Neural cell (in vitro differentiated cells): ENCODE measurements at regions not wholly inside any gene's neighbourhood (a gene's known extent, or its start where the extent isn't known, plus 50 kb on each side); places are given as distances from the start of the nearest gene placed in this dataset.

Experiments used
- H2AFZ ChIP-seq: fragments of 200-600, 300-800 bp; sonication (generic), shearing (Covaris generic); 2 replicates; pipeline ENCODE4 v1.6.0; 2014; ENCODE audit warnings: low read depth, mild to moderate bottlenecking, antibody characterized with exemption, low read length, moderate library complexity
- H3F3A ChIP-seq: fragments of 200-600 bp; shearing (Covaris generic); 2 replicates; pipeline ENCODE4 v1.6.1; 2016; ENCODE audit warnings: mild to moderate bottlenecking, moderate library complexity, mixed read lengths, antibody characterized with exemption, low read length; ENCODE audit not compliant: insufficient read depth, poor library complexity, severe bottlenecking
- H3K27ac ChIP-seq: fragments of 200-600, 300-800 bp; sonication (generic), shearing (Covaris generic); 2 replicates; pipeline ENCODE4 v1.5.1; 2014; ENCODE audit warnings: mild to moderate bottlenecking, low read length, moderate library complexity
- H3K27me3 ChIP-seq: fragments of 300-800, 200-600 bp; sonication (generic), shearing (Covaris generic); 2 replicates; pipeline ENCODE4 v1.6.0; 2014; ENCODE audit warnings: mild to moderate bottlenecking, low read depth, low read length, moderate library complexity; ENCODE audit not compliant: insufficient read depth
- H3K36me3 ChIP-seq: fragments of 300-800, 200-600 bp; sonication (generic), shearing (Covaris generic); 2 replicates; pipeline ENCODE4 v1.5.1; 2014; ENCODE audit warnings: mild to moderate bottlenecking, antibody characterized with exemption, low read length, moderate library complexity; ENCODE audit not compliant: insufficient read depth
- H3K4me2 ChIP-seq: fragments of 300-800, 200-600 bp; sonication (generic), shearing (Covaris generic); 2 replicates; pipeline ENCODE4 v1.6.0; 2014; ENCODE audit warnings: mild to moderate bottlenecking, low read length
- H3K4me3 ChIP-seq: fragments of 300-800, 200-600 bp; sonication (generic), shearing (Covaris generic); 2 replicates; pipeline ENCODE4 v1.5.1; 2014; ENCODE audit warnings: mild to moderate bottlenecking, low read length, moderate library complexity
- H3K79me2 ChIP-seq: fragments of 200-600 bp; shearing (Covaris generic); replicated peaks from 2 replicates; pipeline ENCODE4 v1.6.0; 2014; ENCODE audit warnings: mild to moderate bottlenecking, low read length, moderate library complexity; ENCODE audit not compliant: insufficient read depth
- H3K9ac ChIP-seq: fragments of 300-800, 200-600 bp; sonication (generic), shearing (Covaris generic); 2 replicates; pipeline ENCODE4 v1.6.1; 2016; ENCODE audit warnings: mild to moderate bottlenecking, low read length, mixed read lengths
- H3K9me2 ChIP-seq: fragments of 200-600 bp; shearing (Covaris generic); 2 replicates; pipeline ENCODE4 v1.6.1; 2016; ENCODE audit warnings: mild to moderate bottlenecking, low read length, mixed read lengths; ENCODE audit not compliant: insufficient read depth
- H3K9me3 ChIP-seq: fragments of 200-600, 300-800 bp; sonication (generic), shearing (Covaris generic); 2 replicates; pipeline ENCODE4 v1.6.1; 2016; ENCODE audit warnings: mild to moderate bottlenecking, mixed run types, low read length, moderate library complexity, mixed read lengths
- H4K20me1 ChIP-seq: fragments of 200-600 bp; shearing (Covaris generic); 2 replicates; pipeline ENCODE4 v1.6.1; 2016; ENCODE audit warnings: mild to moderate bottlenecking, mixed run types; ENCODE audit not compliant: insufficient read depth
- CTCF ChIP-seq: fragments of 450-650 bp; IDR thresholded peaks from 2 replicates; pipeline ENCODE4 v1.5.1; 2014; ENCODE audit warnings: antibody characterized with exemption, mild to moderate bottlenecking, moderate library complexity; ENCODE audit not compliant: poor library complexity, severe bottlenecking
- EP300 ChIP-seq: fragments of 450-650 bp; conservative IDR thresholded peaks from 2 replicates; pipeline ENCODE4 v1.6.1; 2014; ENCODE audit warnings: antibody characterized with exemption, mild to moderate bottlenecking, moderate library complexity; ENCODE audit not compliant: poor library complexity, severe bottlenecking
- EZH2 ChIP-seq: fragments of 200-600, 300-800 bp; shearing (Covaris generic), sonication (generic); IDR thresholded peaks from 2 replicates; pipeline ENCODE4 v1.6.1; 2014; ENCODE audit warnings: antibody characterized with exemption, low read length, borderline replicate concordance, mild to moderate bottlenecking; ENCODE audit not compliant: insufficient read depth, poor library complexity, severe bottlenecking
- MXI1 ChIP-seq: fragments of 450-650 bp; conservative IDR thresholded peaks from 2 replicates; pipeline ENCODE4 v1.6.1; 2014; ENCODE audit warnings: antibody characterized with exemption, mild to moderate bottlenecking; ENCODE audit not compliant: poor library complexity, severe bottlenecking
- POLR2AphosphoS5 ChIP-seq: IDR thresholded peaks from 2 replicates; pipeline ENCODE4 v1.6.1; 2012
- RAD21 ChIP-seq: fragments of 450-650 bp; conservative IDR thresholded peaks from 2 replicates; pipeline ENCODE4 v1.6.1; 2014; ENCODE audit warnings: antibody characterized with exemption, mild to moderate bottlenecking, moderate library complexity
- REST ChIP-seq: IDR thresholded peaks from 2 replicates; pipeline ENCODE4 v1.6.1; 2012; ENCODE audit warnings: borderline replicate concordance
- SMC3 ChIP-seq: fragments of 450-650 bp; conservative IDR thresholded peaks from 2 replicates; pipeline ENCODE4 v1.6.1; 2014; ENCODE audit warnings: antibody characterized with exemption, mild to moderate bottlenecking, moderate library complexity; ENCODE audit not compliant: poor library complexity
- TAF1 ChIP-seq: IDR thresholded peaks from 2 replicates; pipeline ENCODE4 v1.6.1; 2012; ENCODE audit warnings: low read depth

- no peaks in the 10 kb centered on the region for H3K9me3 ChIP-seq
- TF ChIP-seq CTCF, result no peak
- no peak for TF ChIP-seq POLR2AphosphoS5
- TF ChIP-seq MXI1, result no peak
- no peak for TF ChIP-seq EZH2
- no peak for TF ChIP-seq TAF1
- no peak for TF ChIP-seq EP300
- TF ChIP-seq SMC3, result no peak
- TF ChIP-seq REST, result no peak
- TF ChIP-seq RAD21, result no peak
- H3K79me2 ChIP-seq, result no peaks in the 10 kb centered on the region
- H3K9ac ChIP-seq, result no peak overlapping the region
- no peaks in the 10 kb centered on the region for H3K9me2 ChIP-seq
- no peaks in the 10 kb centered on the region for H3K27me3 ChIP-seq
- H4K20me1 ChIP-seq, result no peaks in the 10 kb centered on the region
- H3K36me3 ChIP-seq, result no peaks in the 10 kb centered on the region
- H2AFZ ChIP-seq, result no peak overlapping the region
- H3K4me2 ChIP-seq, result no peak overlapping the region
- H3K4me3 ChIP-seq, result no peak overlapping the region
- H3K27ac ChIP-seq, result no peak overlapping the region
- no peaks in the 10 kb centered on the region for H3F3A ChIP-seq
Measured at GRCh38 chr1:34389974-34390373, 213.3 kb downstream of the C1orf94 start.

GRCh38 chr1:34396042-34396441 lies 219.3 kb downstream of the C1orf94 start:
- Histone ChIP-seq H3K27me3 (no peaks in the 10 kb centered on the region), H4K20me1 (no peaks in the 10 kb centered on the region), H3K36me3 (no peaks in the 10 kb centered on the region), H3K9ac (no peak overlapping the region), H3F3A (no peaks in the 10 kb centered on the region), H3K9me2 (no peaks in the 10 kb centered on the region), H3K4me3 (no peak overlapping the region), H3K79me2 (no peaks in the 10 kb centered on the region), H3K9me3 (no peaks in the 10 kb centered on the region), H3K27ac (peak overlapping the region; percentile 31), H3K4me2 (no peak overlapping the region), H2AFZ (no peak overlapping the region)
- no peak for TF ChIP-seq CTCF
- TF ChIP-seq TAF1, result no peak
- no peak for TF ChIP-seq RAD21
- TF ChIP-seq EZH2, result no peak
- no peak for TF ChIP-seq POLR2AphosphoS5
- TF ChIP-seq EP300, result no peak
- TF ChIP-seq SMC3, result no peak
- no peak for TF ChIP-seq MXI1
- TF ChIP-seq REST, result no peak
